C4-2B (cell line): ENCODE measurements at regions not wholly inside any gene's neighbourhood (a gene's known extent, or its start where the extent isn't known, plus 50 kb on each side); places are given as distances from the start of the nearest gene placed in this dataset.
A peak's percentile ranks its signal among the peaks of the same experiment; 100 is the strongest.

ENCODE experiments used
- CTCF ChIP-seq: fragments of 450-650 bp; conservative IDR thresholded peaks from 2 replicates; pipeline ENCODE4 v1.5.1; 2017; ENCODE audit warnings: mild to moderate bottlenecking
- ZFX ChIP-seq: fragments of 450-650 bp; IDR thresholded peaks from 2 replicates; pipeline ENCODE4 v1.6.1; 2017

- TF ChIP-seq CTCF (peak; percentile 81), ZFX (no peak)
Observed at GRCh38 chr6:6057442-6058053, 50.8 kb upstream of the NRN1 start.
